PFSK-1 (cell line): ENCODE measurements at regions not wholly inside any gene's neighbourhood (a gene's known extent, or its start where the extent isn't known, plus 50 kb on each side); places are given as distances from the start of the nearest gene placed in this dataset.

ENCODE experiments used
- FOXP2 ChIP-seq: optimal IDR thresholded peaks from 2 replicates; pipeline ENCODE3; 2011; ENCODE audit warnings: borderline replicate concordance, control low read depth, inconsistent platforms; ENCODE audit not compliant: insufficient read depth; ENCODE audit errors: extremely low read length, extremely low read depth
- POLR2AphosphoS5 ChIP-seq: IDR thresholded peaks from 2 replicates; pipeline ENCODE4 v1.6.1; 2012; ENCODE audit warnings: low read depth, mild to moderate bottlenecking, control low read depth, low read length, moderate library complexity
- SIN3A ChIP-seq: IDR thresholded peaks from 2 replicates; pipeline ENCODE4 v1.6.1; 2012; ENCODE audit warnings: mild to moderate bottlenecking, low read length, moderate library complexity, borderline replicate concordance; ENCODE audit not compliant: insufficient read depth
- TAF1 ChIP-seq: IDR thresholded peaks from 2 replicates; pipeline ENCODE4 v1.6.1; 2012; ENCODE audit warnings: low read length, control low read depth, borderline replicate concordance; ENCODE audit not compliant: insufficient read depth
- TF ChIP-seq, protein P1 (sequence below), 2 experiments: IDR thresholded peaks; 2 replicates each; pipeline versions ENCODE4 v1.6.1 to v1.8.0; 2011 to 2012; ENCODE audit warnings: low read depth in 2 of 2, low read length in 2 of 2, control low read depth in 1 of 2, inconsistent platforms in 1 of 2, mild to moderate bottlenecking in 1 of 2, moderate library complexity in 1 of 2; ENCODE audit not compliant: insufficient read depth in 1 of 2

DNA sequence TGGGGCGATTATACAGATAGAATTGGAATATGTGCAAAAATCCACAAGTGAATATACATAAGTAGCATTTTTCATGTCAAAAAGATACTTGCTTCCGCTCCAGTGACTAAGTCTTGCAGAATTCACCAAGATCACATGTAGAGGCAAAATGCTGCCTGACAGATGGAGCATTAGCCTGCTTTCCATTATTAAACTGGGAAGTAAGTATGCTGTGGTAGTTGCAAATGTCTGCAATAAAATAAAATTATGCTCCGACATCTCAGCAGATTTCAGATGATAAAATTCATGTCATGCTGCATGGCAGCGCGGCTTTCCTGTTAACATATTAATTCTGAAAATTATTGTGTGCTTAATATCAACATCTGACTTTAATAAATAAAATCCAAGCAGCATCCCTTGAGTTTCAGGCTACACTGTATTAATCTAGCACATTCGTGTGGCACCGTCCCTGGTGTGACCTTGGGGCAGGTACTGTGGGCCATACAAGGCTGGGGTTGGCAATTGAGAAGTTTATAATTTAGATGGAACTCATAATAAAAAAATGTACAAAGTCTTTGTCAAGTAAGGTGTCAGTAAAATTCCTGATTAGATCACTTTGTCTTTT lies 366.4 kb upstream of the ZP4 start:
- TF ChIP-seq TAF1 (no peak), FOXP2 (no peak), SIN3A (no peak), POLR2AphosphoS5 (no peak)
- TF ChIP-seq, protein P1, sequence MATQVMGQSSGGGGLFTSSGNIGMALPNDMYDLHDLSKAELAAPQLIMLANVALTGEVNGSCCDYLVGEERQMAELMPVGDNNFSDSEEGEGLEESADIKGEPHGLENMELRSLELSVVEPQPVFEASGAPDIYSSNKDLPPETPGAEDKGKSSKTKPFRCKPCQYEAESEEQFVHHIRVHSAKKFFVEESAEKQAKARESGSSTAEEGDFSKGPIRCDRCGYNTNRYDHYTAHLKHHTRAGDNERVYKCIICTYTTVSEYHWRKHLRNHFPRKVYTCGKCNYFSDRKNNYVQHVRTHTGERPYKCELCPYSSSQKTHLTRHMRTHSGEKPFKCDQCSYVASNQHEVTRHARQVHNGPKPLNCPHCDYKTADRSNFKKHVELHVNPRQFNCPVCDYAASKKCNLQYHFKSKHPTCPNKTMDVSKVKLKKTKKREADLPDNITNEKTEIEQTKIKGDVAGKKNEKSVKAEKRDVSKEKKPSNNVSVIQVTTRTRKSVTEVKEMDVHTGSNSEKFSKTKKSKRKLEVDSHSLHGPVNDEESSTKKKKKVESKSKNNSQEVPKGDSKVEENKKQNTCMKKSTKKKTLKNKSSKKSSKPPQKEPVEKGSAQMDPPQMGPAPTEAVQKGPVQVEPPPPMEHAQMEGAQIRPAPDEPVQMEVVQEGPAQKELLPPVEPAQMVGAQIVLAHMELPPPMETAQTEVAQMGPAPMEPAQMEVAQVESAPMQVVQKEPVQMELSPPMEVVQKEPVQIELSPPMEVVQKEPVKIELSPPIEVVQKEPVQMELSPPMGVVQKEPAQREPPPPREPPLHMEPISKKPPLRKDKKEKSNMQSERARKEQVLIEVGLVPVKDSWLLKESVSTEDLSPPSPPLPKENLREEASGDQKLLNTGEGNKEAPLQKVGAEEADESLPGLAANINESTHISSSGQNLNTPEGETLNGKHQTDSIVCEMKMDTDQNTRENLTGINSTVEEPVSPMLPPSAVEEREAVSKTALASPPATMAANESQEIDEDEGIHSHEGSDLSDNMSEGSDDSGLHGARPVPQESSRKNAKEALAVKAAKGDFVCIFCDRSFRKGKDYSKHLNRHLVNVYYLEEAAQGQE (IDR thresholded peaks at IDR 0.05; ENCODE audit: insufficient read depth in 1 of 2, low read depth in 2 of 2, low read length in 2 of 2): no peak

DNA sequence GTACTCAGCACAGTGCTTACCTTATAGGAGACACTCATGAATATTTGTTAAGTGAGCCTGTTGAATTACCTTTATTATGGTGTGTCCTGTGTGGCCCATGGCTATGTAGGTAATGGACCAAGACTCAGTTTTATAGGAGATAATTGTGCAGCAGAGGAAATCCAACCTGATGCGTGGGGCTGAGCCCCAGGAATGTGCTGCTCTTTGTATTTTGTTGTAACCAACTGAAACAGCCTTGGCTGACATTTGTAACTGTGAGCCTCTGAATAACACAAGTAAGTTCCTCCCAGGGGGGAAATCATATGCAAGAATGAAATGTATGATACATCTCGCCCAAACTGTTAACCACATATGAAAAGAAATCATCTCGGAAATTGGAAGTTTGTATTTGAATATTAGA lies 364.2 kb upstream of the ZP4 start:
- no peak for TF ChIP-seq TAF1
- no peak for TF ChIP-seq FOXP2
- TF ChIP-seq, protein P1 (IDR thresholded peaks at IDR 0.05; ENCODE audit: insufficient read depth in 1 of 2, low read depth in 2 of 2, low read length in 2 of 2): no peak
- no peak for TF ChIP-seq SIN3A
- no peak for TF ChIP-seq POLR2AphosphoS5

DNA sequence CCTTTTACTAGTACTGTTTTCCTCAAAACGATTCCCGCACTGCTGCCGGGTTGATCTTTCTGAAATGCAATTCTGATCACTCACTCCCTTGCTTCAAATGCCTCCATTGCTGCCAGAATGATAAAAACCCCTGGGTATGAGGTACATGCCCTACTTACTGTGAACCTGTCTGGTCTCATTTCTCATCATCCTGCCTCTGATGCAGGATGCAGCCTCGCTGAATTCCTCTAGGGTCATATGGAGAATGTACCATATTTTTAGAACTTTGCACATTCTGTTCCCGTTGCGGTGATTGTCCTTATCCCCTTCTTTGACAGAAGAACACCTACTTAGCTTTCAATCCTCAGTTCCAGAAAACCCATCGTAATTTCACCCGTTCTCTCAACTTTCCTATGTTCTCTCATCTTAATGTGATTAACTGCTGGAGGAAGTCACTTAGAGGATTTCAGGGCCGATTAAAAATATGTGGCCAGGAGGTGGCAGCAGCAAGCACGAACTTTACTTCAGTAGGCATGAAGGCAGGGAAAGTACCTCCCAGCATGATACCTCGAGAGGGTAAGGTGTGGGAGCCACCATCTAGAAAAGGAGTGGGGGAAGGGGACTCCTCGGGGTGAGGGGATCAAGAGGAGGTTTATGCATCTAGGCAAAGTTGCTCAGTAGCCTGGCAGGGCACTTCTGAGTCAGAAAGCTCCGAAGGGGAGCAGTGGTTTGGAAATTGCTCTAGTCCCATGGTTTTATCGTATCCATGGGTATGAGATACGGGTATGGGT lies 361.5 kb upstream of the ZP4 start:
- TF ChIP-seq FOXP2 (no peak), SIN3A (no peak)

DNA sequence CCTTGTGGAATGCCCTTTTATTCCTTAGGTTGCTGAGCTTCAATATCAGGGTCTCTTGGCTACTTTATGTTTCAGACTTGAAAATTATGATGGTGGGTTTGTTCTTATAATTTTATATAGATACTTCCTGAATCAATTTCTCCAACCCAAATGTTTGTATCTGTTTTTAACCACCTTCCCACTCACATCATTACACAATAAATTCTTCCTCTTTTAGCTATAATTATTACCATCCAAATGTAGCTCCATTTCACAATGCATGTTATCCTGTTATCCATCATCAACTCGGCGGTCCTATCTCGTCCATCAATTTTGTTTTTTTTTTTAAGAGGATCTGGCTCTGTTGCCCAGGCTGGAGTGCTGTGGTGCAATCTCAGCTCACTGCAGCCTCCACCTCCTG lies 357.6 kb upstream of the ZP4 start:
- TF ChIP-seq FOXP2 (no peak), TAF1 (no peak), POLR2AphosphoS5 (no peak), SIN3A (no peak)
- TF ChIP-seq, protein P1 (IDR thresholded peaks at IDR 0.05; ENCODE audit: insufficient read depth in 1 of 2, low read depth in 2 of 2, low read length in 2 of 2): no peak

DNA sequence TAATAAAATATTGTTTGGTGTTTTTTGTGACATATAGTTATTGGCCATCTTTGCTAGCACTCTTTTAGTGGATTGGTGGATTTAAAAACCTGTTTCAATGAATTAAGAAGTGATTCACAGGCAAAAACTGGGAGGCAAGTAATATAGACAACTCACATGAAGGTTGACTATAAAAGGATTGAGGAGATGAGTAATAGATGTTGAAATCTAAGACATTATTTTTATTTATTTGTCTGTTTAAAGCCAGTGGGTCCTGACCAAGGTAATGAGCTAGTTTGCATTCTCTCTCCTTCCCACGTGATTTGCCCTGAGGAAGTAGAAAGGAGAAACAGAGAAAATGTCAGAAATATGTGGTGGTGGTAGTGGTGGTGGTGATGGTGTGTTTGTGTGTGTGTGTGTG lies 351.5 kb upstream of the ZP4 start:
- no peak for TF ChIP-seq SIN3A
- TF ChIP-seq, protein P1 (IDR thresholded peaks at IDR 0.05; ENCODE audit: insufficient read depth in 1 of 2, low read depth in 2 of 2, low read length in 2 of 2): no peak
- TF ChIP-seq TAF1: no peak
- TF ChIP-seq POLR2AphosphoS5: no peak
- TF ChIP-seq FOXP2: no peak
